Naive thymus-derived CD4-positive, alpha-beta T cell (primary cell): ENCODE measurements at regions not wholly inside any gene's neighbourhood (a gene's known extent, or its start where the extent isn't known, plus 50 kb on each side); places are given as distances from the start of the nearest gene placed in this dataset.

Source experiments
- ATAC-seq: fragments of 150-1000 bp; cut with Tn5 transposase; 2 replicates; pipeline ENCODE4 v1.10.0; 2021; ENCODE audit warnings: mild to moderate bottlenecking, moderate library complexity
- CTCF ChIA-PET: fragments of 350-600 bp; sonication (Branson Sonifier 250); formaldehyde crosslinking; loops from one replicate; lab custom pipeline; 2021; ENCODE audit warnings: antibody characterized with exemption; lab: Charles Lee
- POLR2A ChIA-PET: fragments of 350-600 bp; sonication (Branson Sonifier 250); formaldehyde crosslinking; loops from one replicate; lab custom pipeline; 2021; ENCODE audit warnings: antibody characterized with exemption, inconsistent platforms; lab: Charles Lee
- DNase-seq, 9 donors: peaks; one replicate each; pipeline versions ENCODE4 v3.0.0 to v3.0.0-alpha.2; 2020 to 2022; ENCODE audit warnings: mixed read lengths in 1 of 9
- H3K27ac ChIP-seq: one replicate; pipeline ENCODE4 v1.7.0; 2013; ENCODE audit warnings: mild to moderate bottlenecking, low read depth, low read length, moderate library complexity
- H3K27me3 ChIP-seq, 2 donors: one replicate each; pipeline ENCODE4 v1.7.0; 2013; ENCODE audit warnings: low read length in 2 of 2, mild to moderate bottlenecking in 2 of 2, moderate library complexity in 2 of 2; ENCODE audit not compliant: control insufficient read depth in 2 of 2, insufficient read depth in 2 of 2
- H3K36me3 ChIP-seq, 3 experiments: 1 replicate in 2 of 3; 2 replicates in 1 of 3; pipeline ENCODE4 v1.7.0; 2013; ENCODE audit warnings: low read length in 3 of 3, mild to moderate bottlenecking in 3 of 3, moderate library complexity in 1 of 3; ENCODE audit not compliant: insufficient read depth in 3 of 3, control insufficient read depth in 2 of 3
- H3K4me1 ChIP-seq, 2 donors: one replicate each; pipeline ENCODE4 v1.7.0; 2013; ENCODE audit warnings: low read length in 2 of 2, mild to moderate bottlenecking in 2 of 2, moderate library complexity in 1 of 2; ENCODE audit not compliant: control insufficient read depth in 2 of 2, insufficient read depth in 2 of 2
- H3K4me3 ChIP-seq: 2 replicates; pipeline ENCODE4 v1.7.0; 2013; ENCODE audit warnings: mild to moderate bottlenecking, low read length
- H3K9me3 ChIP-seq, 3 experiments: 1 replicate in 2 of 3; 2 replicates in 1 of 3; pipeline ENCODE4 v1.7.0; 2013; ENCODE audit warnings: low read length in 3 of 3; ENCODE audit not compliant: control insufficient read depth in 2 of 3
- H3K27ac Mint-ChIP-seq, 9 donors: one replicate each; pipeline ENCODE4 v1.8.0; 2020 to 2022; ENCODE audit warnings: mixed read lengths in 9 of 9, mild to moderate bottlenecking in 8 of 9, moderate library complexity in 5 of 9, inconsistent platforms in 2 of 9
- H3K27me3 Mint-ChIP-seq, 5 donors: one replicate each; pipeline ENCODE4 v1.8.0; 2021 to 2022; ENCODE audit warnings: mixed read lengths in 5 of 5, mild to moderate bottlenecking in 1 of 5
- H3K36me3 Mint-ChIP-seq, 5 donors: one replicate each; pipeline ENCODE4 v1.8.0; 2020 to 2022; ENCODE audit warnings: mixed read lengths in 5 of 5, mild to moderate bottlenecking in 3 of 5, inconsistent platforms in 1 of 5
- H3K4me1 Mint-ChIP-seq, 7 donors: one replicate each; pipeline ENCODE4 v1.8.0; 2020 to 2022; ENCODE audit warnings: mixed read lengths in 7 of 7, mild to moderate bottlenecking in 3 of 7, inconsistent platforms in 1 of 7
- H3K4me3 Mint-ChIP-seq, 10 donors: one replicate each; pipeline ENCODE4 v1.8.0; 2020 to 2022; ENCODE audit warnings: mild to moderate bottlenecking in 10 of 10, mixed read lengths in 10 of 10, moderate library complexity in 6 of 10, inconsistent platforms in 2 of 10
- H3K9me3 Mint-ChIP-seq, 11 donors: one replicate each; pipeline ENCODE4 v1.8.0; 2020 to 2022; ENCODE audit warnings: mixed read lengths in 11 of 11, mild to moderate bottlenecking in 4 of 11, inconsistent platforms in 1 of 11, moderate library complexity in 1 of 11
- intact Hi-C, 2 donors: fragments of 100-400 bp; cut with micrococcal nuclease; formaldehyde crosslinking; loops; one replicate each; pipeline ENCODE4 v1.15.1; 2023

- peaks cover 0 to 2% (median 0%) of the 10 kb centered on the region in 7 donors for H3K4me1 Mint-ChIP-seq
- ChIA-PET POLR2A (no interaction called here), CTCF (no interaction called here)
- intact Hi-C loops = no loop called here
- no peak overlapping the region for H3K27ac Mint-ChIP-seq
- Histone ChIP-seq H3K4me1 (no peaks in the 10 kb centered on the region), H3K36me3 (no peaks in the 10 kb centered on the region), H3K9me3 (no peaks in the 10 kb centered on the region), H3K27ac (no peak overlapping the region), H3K4me3 (no peak overlapping the region), H3K27me3 (no peaks in the 10 kb centered on the region)
- DNase-seq = no peak
- peaks cover 0 to 4% (median 0%) of the 10 kb centered on the region in 11 donors for H3K9me3 Mint-ChIP-seq
- no peak for ATAC-seq
- peaks cover 0 to 7% (median 0%) of the 10 kb centered on the region in 5 donors for H3K27me3 Mint-ChIP-seq
- no peaks in the 10 kb centered on the region for H3K36me3 Mint-ChIP-seq
- no peak overlapping the region for H3K4me3 Mint-ChIP-seq
These were observed 157.2 kb upstream of the CARD18 start for GRCh38 chr11:105296806-105297205.

- intact Hi-C loops = no loop called here
- no peaks in the 10 kb centered on the region for H3K27me3 ChIP-seq
- H3K4me3 ChIP-seq = no peak overlapping the region
- H3K9me3 ChIP-seq = no peaks in the 10 kb centered on the region
- CTCF ChIA-PET = no interaction called here
- DNase-seq (no peak), ATAC-seq (no peak)
- no peak overlapping the region for H3K27ac ChIP-seq
- Mint-ChIP-seq H3K27me3 (peaks cover 0 to 7% (median 0%) of the 10 kb centered on the region in 5 donors), H3K9me3 (peaks cover 0 to 4% (median 0%) of the 10 kb centered on the region in 11 donors), H3K27ac (no peak overlapping the region), H3K36me3 (no peaks in the 10 kb centered on the region), H3K4me3 (no peak overlapping the region), H3K4me1 (peaks cover 0 to 2% (median 0%) of the 10 kb centered on the region in 7 donors)
- H3K4me1 ChIP-seq = no peaks in the 10 kb centered on the region
- H3K36me3 ChIP-seq = no peaks in the 10 kb centered on the region
- POLR2A ChIA-PET = no interaction called here
These were observed 156.8 kb upstream of the CARD18 start for GRCh38 chr11:105296386-105296785.

- no peaks in the 10 kb centered on the region for H3K36me3 Mint-ChIP-seq
- no peak for DNase-seq
- H3K4me3 Mint-ChIP-seq = no peak overlapping the region
- peaks cover 2 to 29% (median 18%) of the 10 kb centered on the region in 5 donors for H3K27me3 Mint-ChIP-seq
- no peak overlapping the region for H3K4me3 ChIP-seq
- no peak overlapping the region for H3K27ac ChIP-seq
- CTCF ChIA-PET = no interaction called here
- no peaks in the 10 kb centered on the region for H3K9me3 ChIP-seq
- no peaks in the 10 kb centered on the region for H3K27me3 ChIP-seq
- H3K4me1 Mint-ChIP-seq = no peaks in the 10 kb centered on the region
- ATAC-seq = no peak
- POLR2A ChIA-PET = no interaction called here
- no peaks in the 10 kb centered on the region for H3K36me3 ChIP-seq
- peaks cover 0 to 4% (median 0%) of the 10 kb centered on the region in 11 donors for H3K9me3 Mint-ChIP-seq
- no peaks in the 10 kb centered on the region for H3K4me1 ChIP-seq
- no peak overlapping the region for H3K27ac Mint-ChIP-seq
- intact Hi-C loops = no loop called here
These were observed 143.1 kb upstream of the CARD18 start for GRCh38 chr11:105282658-105283057.

GRCh38 chr11:105274631-105275030, 135.1 kb upstream of the CARD18 start:
- H3K27me3 Mint-ChIP-seq = peaks cover 0 to 14% (median 4%) of the 10 kb centered on the region in 5 donors
- H3K36me3 Mint-ChIP-seq = no peaks in the 10 kb centered on the region
- peaks cover 0 to 2% (median 0%) of the 10 kb centered on the region in 11 donors for H3K9me3 Mint-ChIP-seq
- Histone ChIP-seq H3K9me3 (no peaks in the 10 kb centered on the region), H3K27ac (no peak overlapping the region), H3K4me3 (no peak overlapping the region), H3K4me1 (no peaks in the 10 kb centered on the region), H3K36me3 (no peaks in the 10 kb centered on the region), H3K27me3 (no peaks in the 10 kb centered on the region)
- CTCF ChIA-PET = no interaction called here
- H3K4me1 Mint-ChIP-seq = no peaks in the 10 kb centered on the region
- no peak for DNase-seq
- POLR2A ChIA-PET = no interaction called here
- ATAC-seq = no peak
- no peak overlapping the region for H3K27ac Mint-ChIP-seq
- H3K4me3 Mint-ChIP-seq = no peak overlapping the region
- intact Hi-C loops = no loop called here

- H3K36me3 ChIP-seq = no peaks in the 10 kb centered on the region
- Mint-ChIP-seq H3K9me3 (peaks cover 0 to 2% (median 0%) of the 10 kb centered on the region in 11 donors), H3K27ac (no peak overlapping the region), H3K27me3 (peaks cover 0 to 14% (median 4%) of the 10 kb centered on the region in 5 donors), H3K4me3 (no peak overlapping the region), H3K36me3 (no peaks in the 10 kb centered on the region), H3K4me1 (no peaks in the 10 kb centered on the region)
- H3K27ac ChIP-seq = no peak overlapping the region
- DNase-seq = no peak
- CTCF ChIA-PET = no interaction called here
- POLR2A ChIA-PET = no interaction called here
- H3K27me3 ChIP-seq = no peaks in the 10 kb centered on the region
- no peaks in the 10 kb centered on the region for H3K4me1 ChIP-seq
- no peak for ATAC-seq
- intact Hi-C loops = no loop called here
- no peak overlapping the region for H3K4me3 ChIP-seq
- no peaks in the 10 kb centered on the region for H3K9me3 ChIP-seq
These were observed 134.2 kb upstream of the CARD18 start for GRCh38 chr11:105273660-105274280.

- intact Hi-C loops = no loop called here
- no peak for ATAC-seq
- DNase-seq = no peak
- H3K36me3 ChIP-seq = no peaks in the 10 kb centered on the region
- no peaks in the 10 kb centered on the region for H3K9me3 ChIP-seq
- H3K4me1 Mint-ChIP-seq = no peaks in the 10 kb centered on the region
- no peak overlapping the region for H3K27ac Mint-ChIP-seq
- H3K36me3 Mint-ChIP-seq = no peaks in the 10 kb centered on the region
- ChIA-PET POLR2A (no interaction called here), CTCF (no interaction called here)
- H3K27me3 Mint-ChIP-seq = peaks cover 0 to 11% (median 5%) of the 10 kb centered on the region in 5 donors
- no peak overlapping the region for H3K4me3 Mint-ChIP-seq
- H3K4me1 ChIP-seq = no peaks in the 10 kb centered on the region
- no peak overlapping the region for H3K4me3 ChIP-seq
- no peak overlapping the region for H3K27ac ChIP-seq
- H3K9me3 Mint-ChIP-seq = peaks cover 0 to 2% (median 0%) of the 10 kb centered on the region in 11 donors
- no peaks in the 10 kb centered on the region for H3K27me3 ChIP-seq
These were observed 130.3 kb upstream of the CARD18 start for GRCh38 chr11:105269862-105270261.

GRCh38 chr11:105268404-105269062, 129.0 kb upstream of the CARD18 start:
- ChIA-PET POLR2A (no interaction called here), CTCF (no interaction called here)
- H3K27me3 ChIP-seq = no peaks in the 10 kb centered on the region
- no peak overlapping the region for H3K4me3 Mint-ChIP-seq
- no peaks in the 10 kb centered on the region for H3K36me3 Mint-ChIP-seq
- H3K9me3 Mint-ChIP-seq = peaks cover 0 to 2% (median 0%) of the 10 kb centered on the region in 11 donors
- no peak overlapping the region for H3K4me3 ChIP-seq
- no peaks in the 10 kb centered on the region for H3K9me3 ChIP-seq
- H3K27ac Mint-ChIP-seq = no peak overlapping the region
- no peaks in the 10 kb centered on the region for H3K36me3 ChIP-seq
- intact Hi-C loops = no loop called here
- ATAC-seq (no peak), DNase-seq (no peak)
- H3K27ac ChIP-seq = no peak overlapping the region
- no peaks in the 10 kb centered on the region for H3K4me1 Mint-ChIP-seq
- no peaks in the 10 kb centered on the region for H3K4me1 ChIP-seq
- H3K27me3 Mint-ChIP-seq = peaks cover 0 to 5% (median 4%) of the 10 kb centered on the region in 5 donors
